Nephron (organoid): ENCODE measurements at regions not wholly inside any gene's neighbourhood (a gene's known extent, or its start where the extent isn't known, plus 50 kb on each side); places are given as distances from the start of the nearest gene placed in this dataset.

Source experiments
- H3K27ac Mint-ChIP-seq, 3 experiments: 2 replicates each; pipeline ENCODE4 v1.8.0; 2020; ENCODE audit warnings: mixed read lengths in 3 of 3, mild to moderate bottlenecking in 2 of 3, moderate library complexity in 1 of 3
- H3K27me3 Mint-ChIP-seq: 2 replicates; pipeline ENCODE4 v1.8.0; 2021; ENCODE audit warnings: low read depth, mild to moderate bottlenecking, moderate library complexity, mixed read lengths
- H3K36me3 Mint-ChIP-seq: 2 replicates; pipeline ENCODE4 v1.8.0; 2020; ENCODE audit warnings: low read depth, mixed read lengths
- H3K4me1 Mint-ChIP-seq: 2 replicates; pipeline ENCODE4 v1.8.0; 2020; ENCODE audit warnings: mixed read lengths
- H3K4me3 Mint-ChIP-seq, 3 experiments: 2 replicates each; pipeline ENCODE4 v1.8.0; 2020; ENCODE audit warnings: mild to moderate bottlenecking in 3 of 3, mixed read lengths in 3 of 3, moderate library complexity in 2 of 3
- H3K9me3 Mint-ChIP-seq: 2 replicates; pipeline ENCODE4 v1.8.0; 2020; ENCODE audit warnings: mixed read lengths
- CTCF ChIP-seq, 3 experiments: fragments of 200-600 bp; sonication (generic); IDR thresholded peaks; one replicate each; pipeline ENCODE4 v1.5.0; 2021; ENCODE audit warnings: antibody characterized with exemption in 3 of 3; ENCODE audit not compliant: unreplicated experiment in 3 of 3

DNA sequence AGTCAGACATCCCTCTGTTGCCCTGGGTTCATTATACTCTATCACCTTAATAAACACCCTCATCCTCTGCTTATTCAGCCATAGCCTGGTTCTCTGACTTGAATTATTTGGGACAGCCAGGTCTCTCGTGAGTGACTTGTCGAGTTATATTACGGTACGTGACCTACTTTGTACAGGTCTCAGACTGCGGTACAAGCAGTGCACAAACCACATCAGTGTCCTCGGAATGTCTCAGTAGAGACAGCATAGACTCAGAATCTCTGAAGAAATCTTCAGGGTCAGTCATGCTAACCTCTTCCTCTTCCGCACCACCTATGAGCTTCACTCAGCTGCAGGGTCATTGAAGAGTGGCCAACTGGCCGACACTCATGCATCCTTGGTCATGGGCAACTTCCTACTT, 860.8 kb downstream of the BCL11B start:
- no peaks in the 10 kb centered on the region for H3K9me3 Mint-ChIP-seq
- peaks cover 6% of the 10 kb centered on the region for H3K27me3 Mint-ChIP-seq
- TF ChIP-seq CTCF (IDR thresholded peaks at IDR 0.05; ENCODE audit: unreplicated experiment in 3 of 3), result no peak
- H3K27ac Mint-ChIP-seq, result no peak overlapping the region
- no peaks in the 10 kb centered on the region for H3K4me1 Mint-ChIP-seq
- H3K36me3 Mint-ChIP-seq, result no peaks in the 10 kb centered on the region
- H3K4me3 Mint-ChIP-seq, result no peak overlapping the region

GRCh38 chr14:98412431-98412830, 859.6 kb downstream of the BCL11B start:
- Mint-ChIP-seq H3K27ac (no peak overlapping the region), H3K27me3 (peaks cover 8% of the 10 kb centered on the region), H3K4me1 (no peaks in the 10 kb centered on the region), H3K9me3 (no peaks in the 10 kb centered on the region), H3K36me3 (no peaks in the 10 kb centered on the region), H3K4me3 (no peak overlapping the region)
- TF ChIP-seq CTCF (IDR thresholded peaks at IDR 0.05; ENCODE audit: unreplicated experiment in 3 of 3), result no peak

DNA sequence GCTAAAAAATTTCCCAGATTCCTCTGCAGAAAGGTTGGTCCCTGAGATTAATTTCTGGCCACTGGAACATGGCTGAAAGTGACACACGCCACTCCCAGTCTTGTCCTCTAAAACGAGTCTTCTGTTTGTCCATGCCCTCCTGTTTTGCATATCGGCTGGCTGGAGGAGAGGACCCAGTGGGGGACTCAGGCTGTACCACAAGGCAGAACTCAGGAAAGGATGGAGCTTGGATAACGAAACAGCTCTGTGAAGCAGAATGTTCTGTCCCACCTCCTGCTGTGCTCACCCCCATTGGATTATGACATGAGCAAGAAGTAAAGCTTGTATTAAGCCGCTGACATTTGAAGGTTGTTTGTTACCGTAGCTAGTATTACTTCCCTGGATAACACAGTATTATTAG, 856.2 kb downstream of the BCL11B start:
- no peak overlapping the region for H3K4me3 Mint-ChIP-seq
- no peak overlapping the region for H3K27ac Mint-ChIP-seq
- H3K9me3 Mint-ChIP-seq, result no peaks in the 10 kb centered on the region
- H3K4me1 Mint-ChIP-seq, result no peaks in the 10 kb centered on the region
- H3K36me3 Mint-ChIP-seq, result no peaks in the 10 kb centered on the region
- H3K27me3 Mint-ChIP-seq, result peaks cover 11% of the 10 kb centered on the region
- TF ChIP-seq CTCF (IDR thresholded peaks at IDR 0.05; ENCODE audit: unreplicated experiment in 3 of 3), result no peak

GRCh38 chr14:98417001-98417400, 855.0 kb downstream of the BCL11B start:
- H3K36me3 Mint-ChIP-seq, result no peaks in the 10 kb centered on the region
- H3K4me3 Mint-ChIP-seq, result no peak overlapping the region
- H3K4me1 Mint-ChIP-seq, result no peaks in the 10 kb centered on the region
- H3K9me3 Mint-ChIP-seq, result no peaks in the 10 kb centered on the region
- peaks cover 11% of the 10 kb centered on the region for H3K27me3 Mint-ChIP-seq
- TF ChIP-seq CTCF (IDR thresholded peaks at IDR 0.05; ENCODE audit: unreplicated experiment in 3 of 3), result no peak
- no peak overlapping the region for H3K27ac Mint-ChIP-seq

DNA sequence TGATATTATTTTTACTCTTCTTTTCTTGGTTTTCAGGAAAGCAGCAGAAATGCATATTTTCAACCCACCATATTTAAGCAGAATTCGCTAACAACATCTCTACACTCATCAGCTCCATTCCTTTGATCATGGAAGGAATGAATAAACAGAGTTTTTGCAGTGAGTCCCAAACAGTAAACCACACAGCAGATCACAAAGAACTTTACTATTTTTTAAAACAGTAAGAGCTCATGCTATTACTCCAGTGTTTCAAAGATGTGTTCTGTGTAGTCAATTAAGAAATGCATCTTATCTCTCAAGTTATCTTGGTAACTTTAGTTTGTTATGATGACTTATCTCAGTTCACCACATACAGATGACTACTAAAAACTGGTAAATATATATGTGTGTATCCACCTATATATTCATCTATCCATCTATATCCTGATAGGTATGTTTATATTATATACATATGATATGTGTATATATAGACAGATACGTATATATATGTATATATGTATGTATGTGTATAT, 843.5 kb downstream of the BCL11B start:
- TF ChIP-seq CTCF (IDR thresholded peaks at IDR 0.05; ENCODE audit: unreplicated experiment in 3 of 3), result no peak
- peaks cover 4% of the 10 kb centered on the region for H3K27me3 Mint-ChIP-seq
- no peaks in the 10 kb centered on the region for H3K36me3 Mint-ChIP-seq
- H3K4me1 Mint-ChIP-seq, result no peaks in the 10 kb centered on the region
- no peaks in the 10 kb centered on the region for H3K9me3 Mint-ChIP-seq
- H3K27ac Mint-ChIP-seq, result no peak overlapping the region
- no peak overlapping the region for H3K4me3 Mint-ChIP-seq

DNA sequence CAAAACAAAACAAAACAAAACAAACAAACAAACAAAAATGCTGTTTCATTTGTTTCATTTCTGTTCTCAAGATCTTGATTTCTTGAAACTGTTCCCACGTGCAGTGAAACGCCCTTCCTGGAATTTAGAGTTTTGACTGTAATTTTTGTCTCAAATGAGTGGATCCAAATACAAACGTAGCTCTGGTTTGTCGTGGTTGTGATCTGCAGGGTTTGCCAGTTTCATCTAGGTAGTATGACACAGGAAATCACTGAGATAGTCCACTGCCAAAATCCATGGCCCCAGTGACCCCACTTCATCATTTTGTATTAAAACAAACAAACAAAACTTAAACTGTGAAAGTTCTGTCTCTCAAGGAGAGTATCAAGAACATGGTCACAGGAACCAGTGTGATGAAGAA, 838.6 kb downstream of the BCL11B start:
- Mint-ChIP-seq H3K4me3 (no peak overlapping the region), H3K4me1 (no peaks in the 10 kb centered on the region), H3K36me3 (no peaks in the 10 kb centered on the region), H3K9me3 (peaks cover 11% of the 10 kb centered on the region), H3K27me3 (no peaks in the 10 kb centered on the region), H3K27ac (no peak overlapping the region)
- TF ChIP-seq CTCF (IDR thresholded peaks at IDR 0.05; ENCODE audit: unreplicated experiment in 3 of 3), result no peak
